ENCODE measurements at regions not wholly inside any gene's neighbourhood (a gene's known extent, or its start where the extent isn't known, plus 50 kb on each side); places are given as distances from the start of the nearest gene placed in this dataset.
"Not testable (repeated sequence)": the region's sequence is repeated elsewhere in the genome, so short reads cannot be mapped to it uniquely, and the experiment has no call there.

- no peak for DNase-seq (ENCODE audit: low read depth, low spot score)
Measured at GRCh38 chr15:70236341-70237086, 138.8 kb upstream of the TLE3 start.

- DNase-seq (ENCODE audit: low read depth, low spot score) = no peak
Measured at GRCh38 chr15:70235347-70235746, 137.6 kb upstream of the TLE3 start.

- DNase-seq (ENCODE audit: low read depth, low spot score) = no peak
Measured at GRCh38 chr15:70234256-70234905, 136.7 kb upstream of the TLE3 start.

GRCh38 chr15:70231484-70231883, 133.8 kb upstream of the TLE3 start:
- DNase-seq (ENCODE audit: low read depth, low spot score) = no peak

GRCh38 chr15:70227918-70228317, 130.2 kb upstream of the TLE3 start:
- DNase-seq (ENCODE audit: low read depth, low spot score) = not testable (repeated sequence)

GRCh38 chr15:70227147-70227546, 129.4 kb upstream of the TLE3 start:
- no peak for DNase-seq (ENCODE audit: low read depth, low spot score)

- no peak for DNase-seq (ENCODE audit: low read depth, low spot score)
Measured at GRCh38 chr15:70226337-70226980, 128.7 kb upstream of the TLE3 start.

GRCh38 chr15:70225416-70225815, 127.7 kb upstream of the TLE3 start:
- no peak for DNase-seq (ENCODE audit: low read depth, low spot score)

- no peak for DNase-seq (ENCODE audit: low read depth, low spot score)
Measured at GRCh38 chr15:70222606-70223005, 124.9 kb upstream of the TLE3 start.

- DNase-seq (ENCODE audit: low read depth, low spot score) = no peak
Measured at GRCh38 chr15:70220490-70221096, 122.9 kb upstream of the TLE3 start.

- DNase-seq (ENCODE audit: low read depth, low spot score) = no peak
Measured at GRCh38 chr15:70219966-70220365, 122.2 kb upstream of the TLE3 start.

- DNase-seq (ENCODE audit: low read depth, low spot score) = no peak
Measured at GRCh38 chr15:70219256-70219895, 121.7 kb upstream of the TLE3 start.

- no peak for DNase-seq (ENCODE audit: low read depth, low spot score)
Measured at GRCh38 chr15:70217226-70218160, 119.8 kb upstream of the TLE3 start.

GRCh38 chr15:70215951-70216350, 118.2 kb upstream of the TLE3 start:
- DNase-seq (ENCODE audit: low read depth, low spot score) = no peak

GRCh38 chr15:70214941-70215635, 117.4 kb upstream of the TLE3 start:
- DNase-seq (ENCODE audit: low read depth, low spot score) = no peak

- no peak for DNase-seq (ENCODE audit: low read depth, low spot score)
Measured at GRCh38 chr15:70214276-70214675, 116.6 kb upstream of the TLE3 start.

- no peak for DNase-seq (ENCODE audit: low read depth, low spot score)
Measured at GRCh38 chr15:70213794-70214193, 116.1 kb upstream of the TLE3 start.

- no peak for DNase-seq (ENCODE audit: low read depth, low spot score)
Measured at GRCh38 chr15:70212963-70213315, 115.2 kb upstream of the TLE3 start.

GRCh38 chr15:70212286-70212962, 114.7 kb upstream of the TLE3 start:
- DNase-seq (ENCODE audit: low read depth, low spot score) = no peak

- no peak for DNase-seq (ENCODE audit: low read depth, low spot score)
Measured at GRCh38 chr15:70210528-70210927, 112.8 kb upstream of the TLE3 start.
